HG02759 (cell line): ENCODE measurements at regions not wholly inside any gene's neighbourhood (a gene's known extent, or its start where the extent isn't known, plus 50 kb on each side); places are given as distances from the start of the nearest gene placed in this dataset.

Source experiments
- ATAC-seq: cut with Tn5 transposase; IDR thresholded peaks from one replicate; pipeline ENCODE4 v1.9.1; 2021; ENCODE audit warnings: mild to moderate bottlenecking, moderate library complexity; ENCODE audit not compliant: unreplicated experiment

- no peak for ATAC-seq
Observed at GRCh38 chr14:62130441-62130840, 368.2 kb downstream of the SNAPC1 start.

- no peak for ATAC-seq
Observed at GRCh38 chr14:62133776-62134550, 371.7 kb downstream of the SNAPC1 start.

GRCh38 chr14:62138593-62138992 is 376.4 kb downstream of the SNAPC1 start:
- no peak for ATAC-seq

GRCh38 chr14:62141139-62141538 is 378.9 kb downstream of the SNAPC1 start:
- ATAC-seq = no peak

- ATAC-seq = no peak
Observed at GRCh38 chr14:62143245-62143644, 381.0 kb downstream of the SNAPC1 start.

GRCh38 chr14:62144863-62145262 is 382.6 kb downstream of the SNAPC1 start:
- no peak for ATAC-seq

- no peak for ATAC-seq
Observed at GRCh38 chr14:62146030-62146429, 383.8 kb downstream of the SNAPC1 start.

- ATAC-seq = no peak
Observed at GRCh38 chr14:62156052-62156451, 393.8 kb downstream of the SNAPC1 start.

- ATAC-seq = no peak
Observed at GRCh38 chr14:62158779-62159178, 396.6 kb downstream of the SNAPC1 start.

GRCh38 chr14:62159314-62159713 is 397.1 kb downstream of the SNAPC1 start:
- no peak for ATAC-seq

- peak; percentile 76 for ATAC-seq
Observed at GRCh38 chr14:62162998-62163589, 400.9 kb downstream of the SNAPC1 start.

GRCh38 chr14:62168564-62169155 is 406.4 kb downstream of the SNAPC1 start:
- ATAC-seq = no peak

GRCh38 chr14:62179367-62180018 is 417.3 kb downstream of the SNAPC1 start:
- peak; percentile 78 for ATAC-seq

- no peak for ATAC-seq
Observed at GRCh38 chr14:62181591-62181990, 419.4 kb downstream of the SNAPC1 start.

GRCh38 chr14:62185078-62185477 is 422.9 kb downstream of the SNAPC1 start:
- no peak for ATAC-seq

- no peak for ATAC-seq
Observed at GRCh38 chr14:62187265-62187664, 425.0 kb downstream of the SNAPC1 start.

- no peak for ATAC-seq
Observed at GRCh38 chr14:62189698-62190097, 427.5 kb downstream of the SNAPC1 start.

- no peak for ATAC-seq
Observed at GRCh38 chr14:62206456-62206855, 444.2 kb downstream of the SNAPC1 start.

- ATAC-seq = no peak
Observed at GRCh38 chr14:62209287-62209899, 447.2 kb downstream of the SNAPC1 start.

GRCh38 chr14:62213516-62213915 is 451.3 kb downstream of the SNAPC1 start:
- ATAC-seq = no peak

- no peak for ATAC-seq
Observed at GRCh38 chr14:62216121-62216520, 453.9 kb downstream of the SNAPC1 start.
